GM12878 (cell line): ENCODE measurements at regions not wholly inside any gene's neighbourhood (a gene's known extent, or its start where the extent isn't known, plus 50 kb on each side); places are given as distances from the start of the nearest gene placed in this dataset.

Experiments
- ATAC-seq: fragments of 200-7000 bp; cut with Tn5 transposase; 3 replicates; pipeline ENCODE4 v1.9.1; 2020; ENCODE audit warnings: mild to moderate bottlenecking, moderate library complexity
- BruUV-seq: library from RNA; stranded (reverse); fragments of 400-500 nt; replicated peaks from 2 replicates; lab custom pipeline; 2021; lab: Mats Ljungman, UMichigan
- CTCF ChIA-PET: fragments of 300-600 bp; sonication (Branson Sonifier 250); formaldehyde crosslinking; extraction: SDS; loops from one replicate; lab custom pipeline; 2021; ENCODE audit warnings: inconsistent platforms; lab: Yijun Ruan, JAX
- POLR2A ChIA-PET: fragments of 350-600 bp; formaldehyde crosslinking; extraction: SDS; loops from one replicate; lab custom pipeline; 2021; ENCODE audit warnings: inconsistent platforms; lab: Charles Lee
- RAD21 ChIA-PET: fragments of 300-600 bp; sonication (Branson Sonifier 250); formaldehyde crosslinking; loops from one replicate; lab custom pipeline; 2023; ENCODE audit warnings: antibody characterized with exemption; ENCODE audit not compliant: unreplicated experiment; lab: Charles Lee
- SMC1A ChIA-PET: fragments of 300-600 bp; sonication (Branson Sonifier 250); formaldehyde crosslinking; loops from one replicate; lab custom pipeline; 2023; ENCODE audit not compliant: unreplicated experiment, uncharacterized antibody; lab: Charles Lee
- DNase-seq: peaks from one replicate; pipeline ENCODE4 v3.0.0-alpha.2; 2011; ENCODE audit warnings: low read depth, low spot score
- FAIRE-seq: peaks from 3 replicates; lab custom pipeline; 2011; peaks lifted over from hg19 to GRCh38; lab: Jason Lieb, UNC
- H2AFZ ChIP-seq: 2 replicates; pipeline ENCODE4 v1.6.0; 2011; ENCODE audit warnings: low read depth, low read length, control low read depth; ENCODE audit not compliant: control insufficient read depth
- H3K27ac ChIP-seq: 2 replicates; pipeline ENCODE4 v1.5.1; 2011; ENCODE audit warnings: control low read depth; ENCODE audit not compliant: control insufficient read depth, insufficient read depth
- H3K27me3 ChIP-seq, 2 experiments: replicated peaks in 1 of 2; 2 replicates each; pipeline versions ENCODE4 v1.6.0 to v1.6.1; 2011; ENCODE audit warnings: low read length in 1 of 2; ENCODE audit not compliant: control insufficient read depth in 2 of 2, insufficient read depth in 2 of 2
- H3K36me3 ChIP-seq, 2 experiments: 2 replicates each; pipeline ENCODE4 v1.5.1; 2011; ENCODE audit warnings: low read length in 1 of 2; ENCODE audit not compliant: control insufficient read depth in 2 of 2, insufficient read depth in 2 of 2
- H3K4me1 ChIP-seq: 2 replicates; pipeline ENCODE4 v1.6.1; 2011; ENCODE audit warnings: mild to moderate bottlenecking, low read length, moderate library complexity, mixed read lengths; ENCODE audit not compliant: control insufficient read depth, insufficient read depth
- H3K4me2 ChIP-seq: 2 replicates; pipeline ENCODE4 v1.6.0; 2011; ENCODE audit warnings: control low read depth; ENCODE audit not compliant: control insufficient read depth, insufficient read depth
- H3K4me3 ChIP-seq: fragments of 200-600 bp; sonication (generic); 2 replicates; pipeline ENCODE4 v1.5.1; 2016
- H3K79me2 ChIP-seq: 2 replicates; pipeline ENCODE4 v1.6.0; 2011; ENCODE audit warnings: low read length; ENCODE audit not compliant: control insufficient read depth, insufficient read depth
- H3K9ac ChIP-seq: 2 replicates; pipeline ENCODE4 v1.8.0; 2011; ENCODE audit warnings: low read length, control low read depth, mixed read lengths; ENCODE audit not compliant: control insufficient read depth, insufficient read depth
- H3K9me3 ChIP-seq: replicated peaks from 3 replicates; pipeline ENCODE4 v1.5.1; 2011; ENCODE audit warnings: mild to moderate bottlenecking, low read length; ENCODE audit not compliant: control insufficient read depth, insufficient read depth
- H4K20me1 ChIP-seq: 2 replicates; pipeline ENCODE4 v1.6.0; 2011; ENCODE audit not compliant: control insufficient read depth, insufficient read depth
- BRCA1 ChIP-seq: IDR thresholded peaks from 2 replicates; pipeline ENCODE4 v1.6.1; 2011; ENCODE audit warnings: low read depth, low read length, improper control_type of control experiment
- IKZF2 ChIP-seq, 2 experiments: fragments of 450-650 bp; IDR thresholded peaks; 2 replicates each; pipeline ENCODE4 v1.6.1; 2017; ENCODE audit warnings: mild to moderate bottlenecking in 2 of 2, moderate library complexity in 2 of 2
- KAT2A ChIP-seq: conservative IDR thresholded peaks from 2 replicates; pipeline ENCODE4 v1.6.1; 2011; ENCODE audit warnings: low read depth, low read length; ENCODE audit not compliant: control insufficient read depth
- MEF2B ChIP-seq: fragments of 450-650 bp; IDR thresholded peaks from 2 replicates; pipeline ENCODE4 v1.6.1; 2018; ENCODE audit warnings: mild to moderate bottlenecking, moderate library complexity; ENCODE audit not compliant: partially characterized antibody, poor library complexity, severe bottlenecking
- NFIC ChIP-seq: IDR thresholded peaks from 2 replicates; pipeline ENCODE4 v1.6.1; 2012; ENCODE audit warnings: low read depth, mild to moderate bottlenecking, inconsistent platforms, low read length, moderate library complexity
- RFX5 ChIP-seq: IDR thresholded peaks from 2 replicates; pipeline ENCODE4 v1.6.1; 2011; ENCODE audit warnings: low read depth, low read length, improper control_type of control experiment
- RUNX3 ChIP-seq: IDR thresholded peaks from 2 replicates; pipeline ENCODE4 v1.6.1; 2012; ENCODE audit warnings: low read length, inconsistent platforms
- SPI1 ChIP-seq: IDR thresholded peaks from 2 replicates; pipeline ENCODE4 v1.6.1; 2011; ENCODE audit warnings: low read depth, mild to moderate bottlenecking, low read length, moderate library complexity, borderline replicate concordance; ENCODE audit not compliant: insufficient read depth
- SREBF2 ChIP-seq: IDR thresholded peaks from 2 replicates; pipeline ENCODE4 v1.6.1; 2012; ENCODE audit warnings: mild to moderate bottlenecking, low read length
- ZNF217 ChIP-seq: fragments of 450-650 bp; IDR thresholded peaks from 2 replicates; pipeline ENCODE4 v1.6.1; 2017; ENCODE audit warnings: antibody characterized with exemption, mild to moderate bottlenecking
- ZNF24 ChIP-seq: fragments of 450-650 bp; IDR thresholded peaks from 2 replicates; pipeline ENCODE4 v1.6.1; 2017; ENCODE audit warnings: antibody characterized with exemption, mild to moderate bottlenecking
- WGBS: methylation state at CpG from one replicate; pipeline ENCODE4 v1.1.6; 2016; ENCODE audit warnings: low lambda C conversion rate; ENCODE audit not compliant: insufficient replicate concordance, insufficient coverage; ENCODE audit errors: missing lambda C conversion rate; 5-methylcytosine and 5-hydroxymethylcytosine counted together
- in situ Hi-C: fragments of 300-500 bp; cut with MboI; formaldehyde crosslinking; loops from 9 replicates; pipeline ENCODE4 v1.14.3; 2018; ENCODE audit warnings: mixed read lengths
- intact Hi-C: fragments of 100-400 bp; cut with micrococcal nuclease; formaldehyde crosslinking; loops from one replicate; pipeline ENCODE4 v1.14.2; 2022; ENCODE audit not compliant: unreplicated experiment
- TF ChIP-seq, protein P1 (sequence below): fragments of 450-650 bp; formaldehyde crosslinking; IDR thresholded peaks from 2 replicates; pipeline ENCODE4 v1.5.0; 2022; ENCODE audit warnings: mild to moderate bottlenecking, missing genetic modification characterization
- TF ChIP-seq, protein P2 (sequence below): fragments of 450-650 bp; formaldehyde crosslinking; IDR thresholded peaks from 2 replicates; pipeline ENCODE4 v1.4.0; 2020; ENCODE audit warnings: mild to moderate bottlenecking, moderate library complexity
- TF ChIP-seq, protein P3 (sequence below): IDR thresholded peaks from 2 replicates; pipeline ENCODE4 v1.6.1; 2011; ENCODE audit warnings: low read depth, low read length, improper control_type of control experiment, borderline replicate concordance
- TF ChIP-seq, protein P4 (sequence below): fragments of 450-650 bp; IDR thresholded peaks from 2 replicates; pipeline ENCODE4 v1.6.1; 2016; ENCODE audit warnings: mild to moderate bottlenecking

DNA sequence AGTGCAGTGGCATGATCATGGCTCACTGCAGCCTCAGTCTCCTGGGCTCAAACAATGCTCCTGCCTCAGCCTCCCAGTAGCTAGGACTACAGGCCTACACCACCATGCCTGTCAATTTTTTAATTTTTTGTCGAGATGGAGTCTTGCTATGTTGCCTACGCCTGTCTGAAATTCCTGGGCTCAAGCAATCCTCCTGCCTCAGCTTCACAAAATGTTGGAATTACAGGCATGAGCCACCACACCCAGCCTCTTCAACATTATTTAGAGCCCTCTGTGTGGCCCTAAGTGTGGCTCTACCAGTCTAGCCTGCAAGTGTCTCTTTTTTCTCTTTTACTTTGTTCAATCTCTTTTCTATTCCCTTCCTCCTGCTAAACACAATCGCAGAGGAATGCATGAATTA, 154.4 kb upstream of the EPB41L4A start:
- Histone ChIP-seq H3K4me2 (no peak overlapping the region), H3K4me1 (no peaks in the 10 kb centered on the region), H3K9me3 (no peaks in the 10 kb centered on the region), H2AFZ (no peak overlapping the region), H3K36me3 (no peaks in the 10 kb centered on the region), H3K79me2 (no peaks in the 10 kb centered on the region), H3K27me3 (no peaks in the 10 kb centered on the region), H3K27ac (no peak overlapping the region), H3K9ac (no peak overlapping the region), H3K4me3 (no peak overlapping the region), H4K20me1 (no peaks in the 10 kb centered on the region)
- ATAC-seq (no peak), DNase-seq (no peak), FAIRE-seq (no peak)
- WGBS = 53% methylated on average over 3 of the region's 3 CpGs
- ChIA-PET CTCF (interaction anchor here (1.1 to 1.6 kb wide), 2 partner anchors 22 to 40 kb away, joined by 3 to 5 read pairs; no protein-coding TSS in a partner anchor), SMC1A (interaction anchor here (0.8 kb wide), 1 partner anchor 18 kb away, joined by 5 read pairs; no protein-coding TSS in a partner anchor), RAD21 (no interaction called here), POLR2A (no interaction called here)
- TF ChIP-seq MEF2B (no peak), ZNF24 (no peak), KAT2A (no peak), BRCA1 (no peak), SPI1 (no peak), IKZF2 (IDR thresholded peaks at IDR 0.05) (no peak), RFX5 (no peak), SREBF2 (no peak), NFIC (no peak), ZNF217 (no peak), RUNX3 (no peak)
- TF ChIP-seq, protein P1, sequence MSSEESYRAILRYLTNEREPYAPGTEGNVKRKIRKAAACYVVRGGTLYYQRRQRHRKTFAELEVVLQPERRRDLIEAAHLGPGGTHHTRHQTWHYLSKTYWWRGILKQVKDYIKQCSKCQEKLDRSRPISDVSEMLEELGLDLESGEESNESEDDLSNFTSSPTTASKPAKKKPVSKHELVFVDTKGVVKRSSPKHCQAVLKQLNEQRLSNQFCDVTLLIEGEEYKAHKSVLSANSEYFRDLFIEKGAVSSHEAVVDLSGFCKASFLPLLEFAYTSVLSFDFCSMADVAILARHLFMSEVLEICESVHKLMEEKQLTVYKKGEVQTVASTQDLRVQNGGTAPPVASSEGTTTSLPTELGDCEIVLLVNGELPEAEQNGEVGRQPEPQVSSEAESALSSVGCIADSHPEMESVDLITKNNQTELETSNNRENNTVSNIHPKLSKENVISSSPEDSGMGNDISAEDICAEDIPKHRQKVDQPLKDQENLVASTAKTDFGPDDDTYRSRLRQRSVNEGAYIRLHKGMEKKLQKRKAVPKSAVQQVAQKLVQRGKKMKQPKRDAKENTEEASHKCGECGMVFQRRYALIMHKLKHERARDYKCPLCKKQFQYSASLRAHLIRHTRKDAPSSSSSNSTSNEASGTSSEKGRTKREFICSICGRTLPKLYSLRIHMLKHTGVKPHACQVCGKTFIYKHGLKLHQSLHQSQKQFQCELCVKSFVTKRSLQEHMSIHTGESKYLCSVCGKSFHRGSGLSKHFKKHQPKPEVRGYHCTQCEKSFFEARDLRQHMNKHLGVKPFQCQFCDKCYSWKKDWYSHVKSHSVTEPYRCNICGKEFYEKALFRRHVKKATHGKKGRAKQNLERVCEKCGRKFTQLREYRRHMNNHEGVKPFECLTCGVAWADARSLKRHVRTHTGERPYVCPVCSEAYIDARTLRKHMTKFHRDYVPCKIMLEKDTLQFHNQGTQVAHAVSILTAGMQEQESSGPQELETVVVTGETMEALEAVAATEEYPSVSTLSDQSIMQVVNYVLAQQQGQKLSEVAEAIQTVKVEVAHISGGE = no peak
- TF ChIP-seq, protein P2, sequence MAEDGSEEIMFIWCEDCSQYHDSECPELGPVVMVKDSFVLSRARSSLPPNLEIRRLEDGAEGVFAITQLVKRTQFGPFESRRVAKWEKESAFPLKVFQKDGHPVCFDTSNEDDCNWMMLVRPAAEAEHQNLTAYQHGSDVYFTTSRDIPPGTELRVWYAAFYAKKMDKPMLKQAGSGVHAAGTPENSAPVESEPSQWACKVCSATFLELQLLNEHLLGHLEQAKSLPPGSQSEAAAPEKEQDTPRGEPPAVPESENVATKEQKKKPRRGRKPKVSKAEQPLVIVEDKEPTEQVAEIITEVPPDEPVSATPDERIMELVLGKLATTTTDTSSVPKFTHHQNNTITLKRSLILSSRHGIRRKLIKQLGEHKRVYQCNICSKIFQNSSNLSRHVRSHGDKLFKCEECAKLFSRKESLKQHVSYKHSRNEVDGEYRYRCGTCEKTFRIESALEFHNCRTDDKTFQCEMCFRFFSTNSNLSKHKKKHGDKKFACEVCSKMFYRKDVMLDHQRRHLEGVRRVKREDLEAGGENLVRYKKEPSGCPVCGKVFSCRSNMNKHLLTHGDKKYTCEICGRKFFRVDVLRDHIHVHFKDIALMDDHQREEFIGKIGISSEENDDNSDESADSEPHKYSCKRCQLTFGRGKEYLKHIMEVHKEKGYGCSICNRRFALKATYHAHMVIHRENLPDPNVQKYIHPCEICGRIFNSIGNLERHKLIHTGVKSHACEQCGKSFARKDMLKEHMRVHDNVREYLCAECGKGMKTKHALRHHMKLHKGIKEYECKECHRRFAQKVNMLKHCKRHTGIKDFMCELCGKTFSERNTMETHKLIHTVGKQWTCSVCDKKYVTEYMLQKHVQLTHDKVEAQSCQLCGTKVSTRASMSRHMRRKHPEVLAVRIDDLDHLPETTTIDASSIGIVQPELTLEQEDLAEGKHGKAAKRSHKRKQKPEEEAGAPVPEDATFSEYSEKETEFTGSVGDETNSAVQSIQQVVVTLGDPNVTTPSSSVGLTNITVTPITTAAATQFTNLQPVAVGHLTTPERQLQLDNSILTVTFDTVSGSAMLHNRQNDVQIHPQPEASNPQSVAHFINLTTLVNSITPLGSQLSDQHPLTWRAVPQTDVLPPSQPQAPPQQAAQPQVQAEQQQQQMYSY = no peak
- TF ChIP-seq, protein P3, sequence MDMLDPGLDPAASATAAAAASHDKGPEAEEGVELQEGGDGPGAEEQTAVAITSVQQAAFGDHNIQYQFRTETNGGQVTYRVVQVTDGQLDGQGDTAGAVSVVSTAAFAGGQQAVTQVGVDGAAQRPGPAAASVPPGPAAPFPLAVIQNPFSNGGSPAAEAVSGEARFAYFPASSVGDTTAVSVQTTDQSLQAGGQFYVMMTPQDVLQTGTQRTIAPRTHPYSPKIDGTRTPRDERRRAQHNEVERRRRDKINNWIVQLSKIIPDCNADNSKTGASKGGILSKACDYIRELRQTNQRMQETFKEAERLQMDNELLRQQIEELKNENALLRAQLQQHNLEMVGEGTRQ = no peak
- TF ChIP-seq, protein P4, sequence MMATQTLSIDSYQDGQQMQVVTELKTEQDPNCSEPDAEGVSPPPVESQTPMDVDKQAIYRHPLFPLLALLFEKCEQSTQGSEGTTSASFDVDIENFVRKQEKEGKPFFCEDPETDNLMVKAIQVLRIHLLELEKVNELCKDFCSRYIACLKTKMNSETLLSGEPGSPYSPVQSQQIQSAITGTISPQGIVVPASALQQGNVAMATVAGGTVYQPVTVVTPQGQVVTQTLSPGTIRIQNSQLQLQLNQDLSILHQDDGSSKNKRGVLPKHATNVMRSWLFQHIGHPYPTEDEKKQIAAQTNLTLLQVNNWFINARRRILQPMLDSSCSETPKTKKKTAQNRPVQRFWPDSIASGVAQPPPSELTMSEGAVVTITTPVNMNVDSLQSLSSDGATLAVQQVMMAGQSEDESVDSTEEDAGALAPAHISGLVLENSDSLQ = no peak
- in situ Hi-C loops (no loop called here), intact Hi-C loops (no loop called here)
- BruUV-seq = no TSS peak
